ENCODE measurements at regions not wholly inside any gene's neighbourhood (a gene's known extent, or its start where the extent isn't known, plus 50 kb on each side); places are given as distances from the start of the nearest gene placed in this dataset.
"Not testable (repeated sequence)": the region's sequence is repeated elsewhere in the genome, so short reads cannot be mapped to it uniquely, and the experiment has no call there.

GRCh38 chr12:124141611-124142010 is 153.3 kb upstream of the RFLNA start:
- not testable (repeated sequence) for TF ChIP-seq EZH2phosphoT487 (IDR thresholded peaks at IDR 0.05; ENCODE audit: insufficient read depth, low read depth); EZH2 (IDR thresholded peaks at IDR 0.05; ENCODE audit: insufficient read depth, poor library complexity, severe bottlenecking)

Measured in GM23248 (cell line).